ENCODE measurements at regions not wholly inside any gene's neighbourhood (a gene's known extent, or its start where the extent isn't known, plus 50 kb on each side); places are given as distances from the start of the nearest gene placed in this dataset.

- DNase-seq, result no peak
- TF ChIP-seq CTCF (IDR thresholded peaks at IDR 0.05; ENCODE audit: partially characterized antibody, unreplicated experiment), result no peak
- H3K9me3 Mint-ChIP-seq (ENCODE audit: unreplicated experiment), result peaks cover 3% of the 10 kb centered on the region
- H3K4me3 Mint-ChIP-seq (ENCODE audit: unreplicated experiment), result no peak overlapping the region
- H3K4me1 Mint-ChIP-seq (ENCODE audit: low read depth, unreplicated experiment), result no peaks in the 10 kb centered on the region
- H3K36me3 Mint-ChIP-seq (ENCODE audit: unreplicated experiment), result peaks cover 22% of the 10 kb centered on the region
- H3K27me3 Mint-ChIP-seq (ENCODE audit: unreplicated experiment), result no peaks in the 10 kb centered on the region
- H3K27ac Mint-ChIP-seq (ENCODE audit: unreplicated experiment), result no peak overlapping the region
Observed at GRCh38 chr15:27628486-27628885, 470.6 kb downstream of the OCA2 start.

DNA sequence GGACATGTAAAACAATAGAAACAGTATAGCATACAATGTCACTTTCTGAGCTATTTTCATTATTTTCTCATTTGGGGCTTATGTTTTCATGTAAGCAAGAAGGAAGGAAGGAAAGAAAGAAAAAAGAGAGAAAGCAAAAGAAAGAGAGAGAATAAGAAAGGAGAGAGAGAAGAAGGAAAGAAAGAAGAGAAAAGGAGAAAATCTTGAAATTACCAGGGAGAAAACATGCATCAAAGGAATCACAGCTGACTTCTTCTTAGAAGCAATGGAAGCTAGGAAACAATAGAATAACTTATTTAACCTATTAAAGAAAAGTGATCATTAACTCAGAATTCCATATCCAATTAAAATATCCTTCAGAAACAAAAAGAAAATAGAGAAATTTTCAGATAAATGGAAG, 471.5 kb downstream of the OCA2 start:
- Mint-ChIP-seq H3K4me1 (ENCODE audit: low read depth, unreplicated experiment) (no peaks in the 10 kb centered on the region), H3K27ac (ENCODE audit: unreplicated experiment) (no peak overlapping the region), H3K27me3 (ENCODE audit: unreplicated experiment) (no peaks in the 10 kb centered on the region), H3K9me3 (ENCODE audit: unreplicated experiment) (peaks cover 4% of the 10 kb centered on the region), H3K4me3 (ENCODE audit: unreplicated experiment) (no peak overlapping the region), H3K36me3 (ENCODE audit: unreplicated experiment) (peaks cover 22% of the 10 kb centered on the region)
- TF ChIP-seq CTCF (IDR thresholded peaks at IDR 0.05; ENCODE audit: partially characterized antibody, unreplicated experiment), result no peak
- no peak for DNase-seq

DNA sequence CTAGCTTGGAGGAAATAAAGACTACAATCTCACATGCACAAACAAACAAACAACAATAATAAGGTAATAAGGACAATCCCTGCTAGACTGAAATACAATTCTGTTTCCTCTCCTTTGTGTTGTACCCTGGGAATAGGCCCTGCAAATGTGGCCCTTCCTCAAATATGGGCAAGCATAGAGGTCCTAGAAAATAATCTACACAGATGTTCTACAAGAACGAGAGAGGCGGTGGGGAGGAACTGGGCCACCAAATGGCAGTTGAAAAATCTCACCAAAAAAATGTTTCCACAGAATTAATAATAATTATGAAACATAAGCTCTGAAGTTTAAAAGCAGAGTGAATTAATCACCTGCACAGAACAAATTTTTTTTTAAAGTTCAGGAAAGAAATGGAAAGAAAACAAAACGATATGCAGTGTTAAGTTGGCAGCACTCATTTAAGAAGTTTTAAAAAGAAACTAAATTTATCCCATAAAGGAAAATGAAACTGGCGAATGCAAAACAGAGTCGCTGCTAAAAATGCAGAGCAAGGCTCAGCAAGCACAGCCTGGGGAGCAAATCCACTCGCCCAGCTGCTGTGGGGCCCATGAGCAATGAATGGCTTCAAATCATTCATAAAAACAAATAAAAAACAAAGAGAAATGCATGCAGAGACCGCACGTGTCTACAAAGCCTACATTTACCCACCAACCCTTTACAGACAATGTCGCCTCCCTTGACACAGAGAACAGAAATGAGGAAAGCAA, 475.4 kb downstream of the OCA2 start:
- Mint-ChIP-seq H3K27ac (ENCODE audit: unreplicated experiment) (no peak overlapping the region), H3K4me1 (ENCODE audit: low read depth, unreplicated experiment) (no peaks in the 10 kb centered on the region), H3K36me3 (ENCODE audit: unreplicated experiment) (peaks cover 14% of the 10 kb centered on the region), H3K9me3 (ENCODE audit: unreplicated experiment) (peaks cover 4% of the 10 kb centered on the region), H3K27me3 (ENCODE audit: unreplicated experiment) (no peaks in the 10 kb centered on the region), H3K4me3 (ENCODE audit: unreplicated experiment) (no peak overlapping the region)
- no peak for DNase-seq
- no peak for TF ChIP-seq CTCF (IDR thresholded peaks at IDR 0.05; ENCODE audit: partially characterized antibody, unreplicated experiment)

GRCh38 chr15:27623149-27623548, 476.0 kb downstream of the OCA2 start:
- TF ChIP-seq CTCF (IDR thresholded peaks at IDR 0.05; ENCODE audit: partially characterized antibody, unreplicated experiment), result no peak
- Mint-ChIP-seq H3K27me3 (ENCODE audit: unreplicated experiment) (no peaks in the 10 kb centered on the region), H3K36me3 (ENCODE audit: unreplicated experiment) (peaks cover 14% of the 10 kb centered on the region), H3K27ac (ENCODE audit: unreplicated experiment) (no peak overlapping the region), H3K9me3 (ENCODE audit: unreplicated experiment) (peaks cover 4% of the 10 kb centered on the region), H3K4me3 (ENCODE audit: unreplicated experiment) (no peak overlapping the region), H3K4me1 (ENCODE audit: low read depth, unreplicated experiment) (no peaks in the 10 kb centered on the region)
- DNase-seq, result no peak

DNA sequence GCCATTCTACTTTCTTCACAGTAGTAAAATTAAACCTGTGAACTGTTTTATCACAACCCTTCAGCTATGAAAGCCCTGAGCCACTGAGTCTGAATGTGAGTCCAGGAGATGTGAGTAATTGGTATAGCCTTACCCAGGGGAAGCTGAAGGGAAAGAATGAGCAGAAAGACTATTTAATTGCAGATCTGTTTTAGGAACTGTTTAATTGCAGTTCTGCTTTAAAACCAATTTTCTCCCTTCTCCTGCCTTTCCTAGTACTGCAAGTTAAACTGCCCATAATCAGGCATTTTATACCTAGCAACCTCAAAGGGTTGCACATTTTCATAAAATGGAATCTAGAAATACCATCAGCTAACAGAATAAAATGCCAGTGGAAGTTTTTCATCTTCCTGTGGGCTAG, 476.7 kb downstream of the OCA2 start:
- H3K36me3 Mint-ChIP-seq (ENCODE audit: unreplicated experiment), result peaks cover 9% of the 10 kb centered on the region
- no peak overlapping the region for H3K27ac Mint-ChIP-seq (ENCODE audit: unreplicated experiment)
- no peak overlapping the region for H3K4me3 Mint-ChIP-seq (ENCODE audit: unreplicated experiment)
- no peaks in the 10 kb centered on the region for H3K27me3 Mint-ChIP-seq (ENCODE audit: unreplicated experiment)
- no peaks in the 10 kb centered on the region for H3K4me1 Mint-ChIP-seq (ENCODE audit: low read depth, unreplicated experiment)
- H3K9me3 Mint-ChIP-seq (ENCODE audit: unreplicated experiment), result peaks cover 1% of the 10 kb centered on the region
- TF ChIP-seq CTCF (IDR thresholded peaks at IDR 0.05; ENCODE audit: partially characterized antibody, unreplicated experiment), result no peak
- DNase-seq, result no peak
